SU-DHL-6 (cell line): ENCODE measurements at regions not wholly inside any gene's neighbourhood (a gene's known extent, or its start where the extent isn't known, plus 50 kb on each side); places are given as distances from the start of the nearest gene placed in this dataset.

Experiments used
- H2AFZ ChIP-seq: fragments of 200-600 bp; sonication (generic); 2 replicates; pipeline ENCODE4 v1.6.1; 2014; ENCODE audit warnings: low read depth, mild to moderate bottlenecking, moderate library complexity, mixed read lengths, antibody characterized with exemption, low read length; ENCODE audit not compliant: severe bottlenecking
- H3F3A ChIP-seq: fragments of 200-600 bp; shearing (Covaris generic); 2 replicates; pipeline ENCODE4 v1.6.0; 2016; ENCODE audit warnings: antibody characterized with exemption, mild to moderate bottlenecking; ENCODE audit not compliant: insufficient read depth
- H3K27ac ChIP-seq: fragments of 200-600 bp; sonication (generic); 2 replicates; pipeline ENCODE4 v1.5.1; 2016; ENCODE audit warnings: low read depth, mild to moderate bottlenecking, low read length, moderate library complexity, mixed read lengths
- H3K27me3 ChIP-seq: fragments of 200-600 bp; sonication (generic), shearing (Covaris generic); 2 replicates; pipeline ENCODE4 v1.6.0; 2014; ENCODE audit warnings: mild to moderate bottlenecking, low read length
- H3K36me3 ChIP-seq: fragments of 200-600 bp; sonication (generic); 2 replicates; pipeline ENCODE4 v1.6.1; 2014; ENCODE audit warnings: mild to moderate bottlenecking, low read length, mixed read lengths
- H3K4me2 ChIP-seq: fragments of 300-600, 200-600 bp; shearing (Covaris generic), sonication (generic); 2 replicates; pipeline ENCODE4 v1.6.0; 2014; ENCODE audit warnings: low read length, low read depth, mild to moderate bottlenecking; ENCODE audit not compliant: poor library complexity, severe bottlenecking
- H3K4me3 ChIP-seq: fragments of 200-600 bp; sonication (generic); 2 replicates; pipeline ENCODE4 v1.5.1; 2014; ENCODE audit warnings: antibody characterized with exemption, low read length, mild to moderate bottlenecking, mixed read lengths; ENCODE audit not compliant: insufficient read depth, poor library complexity, severe bottlenecking
- H3K79me2 ChIP-seq: fragments of 200-600 bp; sonication (generic); 2 replicates; pipeline ENCODE4 v1.6.1; 2014; ENCODE audit warnings: mild to moderate bottlenecking, low read length, moderate library complexity; ENCODE audit not compliant: insufficient read depth
- H3K9ac ChIP-seq: fragments of 200-600 bp; sonication (generic); 2 replicates; pipeline ENCODE4 v1.7.0; 2014; ENCODE audit warnings: mild to moderate bottlenecking, low read length
- H3K9me2 ChIP-seq: fragments of 200-600 bp; sonication (generic); replicated peaks from 2 replicates; pipeline ENCODE4 v1.6.1; 2014; ENCODE audit warnings: low read length; ENCODE audit not compliant: insufficient read depth
- H3K9me3 ChIP-seq: fragments of 200-600 bp; sonication (generic); 2 replicates; pipeline ENCODE4 v1.6.1; 2014; ENCODE audit warnings: low read length, mixed read lengths; ENCODE audit not compliant: insufficient read depth
- H4K20me1 ChIP-seq: fragments of 200-600 bp; sonication (generic); 2 replicates; pipeline ENCODE4 v1.6.1; 2014; ENCODE audit warnings: low read depth, mild to moderate bottlenecking, antibody characterized with exemption, low read length, moderate library complexity, mixed read lengths
- EZH2phosphoT487 ChIP-seq: fragments of 200-600 bp; sonication (generic), shearing (Covaris generic); conservative IDR thresholded peaks from 2 replicates; pipeline ENCODE4 v1.6.1; 2018; ENCODE audit warnings: mild to moderate bottlenecking, antibody characterized with exemption, low read length, moderate library complexity, mixed read lengths
- TF ChIP-seq, protein P1 (sequence below): fragments of 200-600 bp; sonication (generic); IDR thresholded peaks from one replicate; pipeline ENCODE4 v1.5.1; 2017; ENCODE audit warnings: antibody characterized with exemption, mild to moderate bottlenecking, low read length, moderate library complexity; ENCODE audit not compliant: insufficient read depth, poor library complexity, severe bottlenecking

DNA sequence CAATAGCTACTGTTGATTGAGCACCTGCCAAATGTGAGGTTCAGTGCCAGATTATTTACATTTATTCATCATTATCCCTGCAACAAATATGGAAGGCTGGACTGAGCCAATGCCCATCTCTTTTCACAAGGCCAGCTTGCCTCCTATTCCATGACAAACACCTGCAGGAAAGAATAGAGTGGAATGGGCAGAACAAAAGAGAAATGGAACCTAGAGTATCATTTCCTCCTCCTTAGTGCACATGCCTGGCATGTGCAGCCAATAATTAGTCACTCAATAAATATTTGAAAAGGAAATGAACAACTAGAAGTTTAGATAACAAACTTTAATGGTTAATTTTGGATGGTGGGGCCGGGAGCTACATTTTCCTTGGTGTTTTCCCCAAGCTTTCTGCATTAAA is 61.4 kb upstream of the MYRIP start:
- Histone ChIP-seq H3K4me3 (no peak overlapping the region), H3F3A (no peaks in the 10 kb centered on the region), H3K9me2 (no peaks in the 10 kb centered on the region), H4K20me1 (no peaks in the 10 kb centered on the region), H2AFZ (no peak overlapping the region), H3K27ac (no peak overlapping the region), H3K79me2 (no peaks in the 10 kb centered on the region), H3K9me3 (no peaks in the 10 kb centered on the region), H3K36me3 (no peaks in the 10 kb centered on the region), H3K4me2 (no peak overlapping the region), H3K27me3 (no peaks in the 10 kb centered on the region), H3K9ac (no peak overlapping the region)
- no peak for TF ChIP-seq EZH2phosphoT487
- TF ChIP-seq, protein P1, sequence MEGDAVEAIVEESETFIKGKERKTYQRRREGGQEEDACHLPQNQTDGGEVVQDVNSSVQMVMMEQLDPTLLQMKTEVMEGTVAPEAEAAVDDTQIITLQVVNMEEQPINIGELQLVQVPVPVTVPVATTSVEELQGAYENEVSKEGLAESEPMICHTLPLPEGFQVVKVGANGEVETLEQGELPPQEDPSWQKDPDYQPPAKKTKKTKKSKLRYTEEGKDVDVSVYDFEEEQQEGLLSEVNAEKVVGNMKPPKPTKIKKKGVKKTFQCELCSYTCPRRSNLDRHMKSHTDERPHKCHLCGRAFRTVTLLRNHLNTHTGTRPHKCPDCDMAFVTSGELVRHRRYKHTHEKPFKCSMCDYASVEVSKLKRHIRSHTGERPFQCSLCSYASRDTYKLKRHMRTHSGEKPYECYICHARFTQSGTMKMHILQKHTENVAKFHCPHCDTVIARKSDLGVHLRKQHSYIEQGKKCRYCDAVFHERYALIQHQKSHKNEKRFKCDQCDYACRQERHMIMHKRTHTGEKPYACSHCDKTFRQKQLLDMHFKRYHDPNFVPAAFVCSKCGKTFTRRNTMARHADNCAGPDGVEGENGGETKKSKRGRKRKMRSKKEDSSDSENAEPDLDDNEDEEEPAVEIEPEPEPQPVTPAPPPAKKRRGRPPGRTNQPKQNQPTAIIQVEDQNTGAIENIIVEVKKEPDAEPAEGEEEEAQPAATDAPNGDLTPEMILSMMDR: no peak

DNA sequence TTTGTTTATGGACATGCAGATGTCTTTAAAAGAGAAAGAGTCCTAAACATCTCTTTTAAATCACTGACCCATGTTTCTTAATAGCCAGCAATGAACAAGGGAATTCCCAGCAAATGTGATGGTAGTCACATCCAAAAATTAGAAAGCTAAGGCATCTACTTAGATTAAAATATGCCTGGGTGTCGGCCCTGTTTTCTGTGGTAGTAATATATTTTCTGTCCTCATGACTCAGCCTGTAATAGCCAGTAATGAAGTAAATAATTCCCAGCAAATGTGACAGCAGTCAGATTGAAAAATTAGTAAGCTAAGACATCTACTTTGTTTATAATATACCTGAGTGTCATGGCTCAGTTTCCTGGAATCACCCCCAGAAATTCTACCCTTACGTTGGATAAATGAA is 60.6 kb upstream of the MYRIP start:
- TF ChIP-seq EZH2phosphoT487: no peak
- TF ChIP-seq, protein P1: no peak
- no peaks in the 10 kb centered on the region for H3F3A ChIP-seq
- no peaks in the 10 kb centered on the region for H3K27me3 ChIP-seq
- no peak overlapping the region for H3K4me2 ChIP-seq
- no peak overlapping the region for H2AFZ ChIP-seq
- no peak overlapping the region for H3K9ac ChIP-seq
- H3K79me2 ChIP-seq: no peaks in the 10 kb centered on the region
- H3K4me3 ChIP-seq: no peak overlapping the region
- no peaks in the 10 kb centered on the region for H4K20me1 ChIP-seq
- no peaks in the 10 kb centered on the region for H3K36me3 ChIP-seq
- H3K9me3 ChIP-seq: no peaks in the 10 kb centered on the region
- H3K27ac ChIP-seq: no peak overlapping the region
- no peaks in the 10 kb centered on the region for H3K9me2 ChIP-seq

DNA sequence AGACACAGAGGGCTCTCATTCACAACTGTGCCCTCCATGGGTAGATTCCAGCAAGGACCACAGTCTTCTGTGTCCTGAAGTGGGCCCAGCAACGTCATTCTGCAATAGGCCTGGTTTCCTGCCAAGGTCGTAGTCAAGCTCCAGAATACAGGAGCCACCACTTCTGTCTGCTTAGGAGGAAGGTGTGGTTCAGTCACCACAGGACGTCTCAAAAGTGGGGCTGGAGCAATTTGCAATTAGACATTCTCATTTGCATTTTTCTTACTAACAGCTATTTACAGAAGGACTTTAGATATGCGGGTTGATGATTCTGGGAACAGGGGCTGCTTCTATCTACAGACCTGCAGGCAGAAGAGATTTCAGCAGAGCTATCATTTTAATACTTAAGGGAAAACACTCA is 58.7 kb upstream of the MYRIP start:
- Histone ChIP-seq H3K4me3 (no peak overlapping the region), H3K4me2 (no peak overlapping the region)
- no peak for TF ChIP-seq EZH2phosphoT487
- TF ChIP-seq, protein P1: no peak

More for the DNA sequence above, 58.7 kb upstream of the MYRIP start:
- Histone ChIP-seq H3K9ac (no peak overlapping the region), H3K79me2 (no peaks in the 10 kb centered on the region), H3F3A (no peaks in the 10 kb centered on the region), H2AFZ (no peak overlapping the region), H3K9me2 (no peaks in the 10 kb centered on the region), H3K36me3 (no peaks in the 10 kb centered on the region), H3K27me3 (no peaks in the 10 kb centered on the region), H3K27ac (no peak overlapping the region), H4K20me1 (no peaks in the 10 kb centered on the region), H3K9me3 (no peaks in the 10 kb centered on the region)
